HUES64 (cell line): ENCODE measurements at regions not wholly inside any gene's neighbourhood (a gene's known extent, or its start where the extent isn't known, plus 50 kb on each side); places are given as distances from the start of the nearest gene placed in this dataset.

Experiments
- H3K27ac ChIP-seq: 2 replicates; pipeline ENCODE4 v1.7.0; 2013; ENCODE audit warnings: low read depth, low read length, inconsistent platforms
- H3K27me3 ChIP-seq: 2 replicates; pipeline ENCODE4 v1.6.1; 2013; ENCODE audit warnings: mild to moderate bottlenecking, low read length; ENCODE audit not compliant: insufficient read depth
- H3K36me3 ChIP-seq: 2 replicates; pipeline ENCODE4 v1.6.1; 2013; ENCODE audit warnings: mild to moderate bottlenecking, low read length; ENCODE audit not compliant: insufficient read depth
- H3K4me1 ChIP-seq: 2 replicates; pipeline ENCODE4 v1.6.1; 2013; ENCODE audit warnings: mild to moderate bottlenecking, low read length, moderate library complexity; ENCODE audit not compliant: insufficient read depth
- H3K4me3 ChIP-seq: 2 replicates; pipeline ENCODE4 v1.5.1; 2013; ENCODE audit warnings: mild to moderate bottlenecking, low read length, moderate library complexity
- H3K9ac ChIP-seq: 2 replicates; pipeline ENCODE4 v1.6.1; 2013; ENCODE audit warnings: mild to moderate bottlenecking, low read depth, low read length
- H3K9me3 ChIP-seq: 2 replicates; pipeline ENCODE4 v1.6.1; 2013; ENCODE audit warnings: low read depth, low read length; ENCODE audit not compliant: insufficient read depth
- WGBS: fragments of 150-250, 120-280 bp; methylation state at CpG from one replicate; pipeline ENCODE4 v1.1.7; 2013; ENCODE audit warnings: missing lambda C conversion rate; 5-methylcytosine and 5-hydroxymethylcytosine counted together

DNA sequence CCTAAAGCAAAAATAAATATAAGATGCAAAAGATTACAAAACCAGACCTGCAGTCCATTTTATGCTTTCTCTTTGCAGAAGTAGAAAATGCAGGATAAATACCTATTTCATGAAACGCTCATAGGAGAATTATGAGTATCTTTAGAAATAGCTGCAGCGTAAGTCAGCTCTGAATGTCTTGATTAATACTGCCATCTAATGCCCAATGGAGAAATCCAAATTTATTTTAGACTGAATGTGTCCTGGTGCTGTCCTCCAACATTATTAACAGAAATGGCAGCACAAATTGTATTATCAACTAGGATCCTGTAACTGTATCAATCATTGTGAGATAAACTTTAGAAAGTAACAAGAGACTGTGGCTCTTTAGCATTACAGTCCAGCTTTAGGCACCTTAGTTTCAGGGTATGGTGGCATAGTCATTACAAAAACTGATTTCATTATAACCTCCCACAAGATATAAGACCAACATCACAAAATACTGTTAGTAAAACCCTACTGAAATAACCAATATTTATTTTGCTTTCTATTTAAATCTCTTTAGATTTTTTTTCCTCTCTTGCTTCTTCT is 162.1 kb upstream of the MIR17HG start:
- no peaks in the 10 kb centered on the region for H3K9me3 ChIP-seq
- no peak overlapping the region for H3K9ac ChIP-seq
- H3K36me3 ChIP-seq, result no peaks in the 10 kb centered on the region
- no peaks in the 10 kb centered on the region for H3K27me3 ChIP-seq
- no peak overlapping the region for H3K27ac ChIP-seq
- H3K4me1 ChIP-seq, result no peaks in the 10 kb centered on the region
- no peak overlapping the region for H3K4me3 ChIP-seq
- whole genome bisulfite sequencing, result 86% methylated on average over 2 of the region's 2 CpGs

- Histone ChIP-seq H3K9me3 (no peaks in the 10 kb centered on the region), H3K9ac (no peak overlapping the region), H3K27me3 (no peaks in the 10 kb centered on the region), H3K36me3 (no peaks in the 10 kb centered on the region), H3K4me3 (no peak overlapping the region), H3K27ac (no peak overlapping the region), H3K4me1 (no peaks in the 10 kb centered on the region)
Measured at GRCh38 chr13:91187522-91187921, 160.0 kb upstream of the MIR17HG start.

- WGBS, result 98% methylated on average over 2 of the region's 3 CpGs
- Histone ChIP-seq H3K27ac (no peak overlapping the region), H3K9me3 (no peaks in the 10 kb centered on the region), H3K36me3 (no peaks in the 10 kb centered on the region), H3K4me1 (no peaks in the 10 kb centered on the region), H3K27me3 (no peaks in the 10 kb centered on the region), H3K9ac (no peak overlapping the region), H3K4me3 (no peak overlapping the region)
Measured at GRCh38 chr13:91189506-91189905, 158.0 kb upstream of the MIR17HG start.

- Histone ChIP-seq H3K27me3 (no peaks in the 10 kb centered on the region), H3K9ac (no peak overlapping the region), H3K36me3 (no peaks in the 10 kb centered on the region), H3K4me1 (no peaks in the 10 kb centered on the region), H3K27ac (no peak overlapping the region), H3K4me3 (no peak overlapping the region), H3K9me3 (no peaks in the 10 kb centered on the region)
- WGBS, result 92% methylated on average over 2 of the region's 2 CpGs
Measured at GRCh38 chr13:91193358-91193757, 154.1 kb upstream of the MIR17HG start.

DNA sequence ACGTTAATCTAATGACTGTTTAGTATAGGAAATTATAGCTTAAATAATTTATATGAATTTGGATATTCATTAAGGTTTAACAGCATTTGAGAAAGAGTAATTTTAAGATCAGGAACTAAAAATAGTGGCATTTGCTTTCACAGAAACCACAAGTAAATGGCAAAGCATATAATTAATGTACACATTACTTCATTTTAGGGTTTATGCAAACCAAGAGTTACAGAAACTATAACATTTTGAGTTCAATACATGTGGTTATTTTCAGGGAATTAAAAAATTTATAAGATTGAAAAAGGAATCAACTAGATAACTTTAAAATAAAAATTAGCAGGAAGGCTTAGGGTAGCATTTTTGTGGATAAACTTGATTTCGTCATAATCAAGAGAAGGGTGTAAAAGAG is 151.7 kb upstream of the MIR17HG start:
- Histone ChIP-seq H3K9ac (no peak overlapping the region), H3K4me1 (no peaks in the 10 kb centered on the region), H3K36me3 (no peaks in the 10 kb centered on the region), H3K27ac (no peak overlapping the region), H3K27me3 (no peaks in the 10 kb centered on the region), H3K9me3 (no peaks in the 10 kb centered on the region), H3K4me3 (no peak overlapping the region)
- 94% methylated on average over 2 of the region's 2 CpGs for WGBS

- WGBS, result 85% methylated on average over 4 of the region's 4 CpGs
- no peaks in the 10 kb centered on the region for H3K36me3 ChIP-seq
- no peaks in the 10 kb centered on the region for H3K9me3 ChIP-seq
- H3K4me1 ChIP-seq, result no peaks in the 10 kb centered on the region
- no peak overlapping the region for H3K4me3 ChIP-seq
- H3K27me3 ChIP-seq, result no peaks in the 10 kb centered on the region
- H3K27ac ChIP-seq, result no peak overlapping the region
- no peak overlapping the region for H3K9ac ChIP-seq
Measured at GRCh38 chr13:91196958-91197357, 150.5 kb upstream of the MIR17HG start.

DNA sequence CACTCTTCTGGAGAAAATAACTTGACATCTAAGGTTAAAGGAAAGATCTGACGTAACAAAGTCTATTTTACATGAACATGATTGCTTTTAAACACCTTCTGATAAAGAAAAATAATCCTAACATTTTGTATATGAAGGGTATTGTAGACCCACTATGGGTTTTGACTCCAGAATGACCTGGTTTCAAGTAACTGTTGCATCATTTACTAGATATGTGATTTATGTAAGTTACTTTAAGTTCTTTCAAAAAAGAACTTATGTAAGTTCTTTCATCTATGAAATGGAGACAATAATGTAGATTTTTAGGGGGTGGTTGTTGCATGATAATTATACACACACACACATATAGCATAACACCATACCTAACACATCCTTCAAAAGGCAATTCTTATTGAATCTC is 147.6 kb upstream of the MIR17HG start:
- Histone ChIP-seq H3K4me3 (no peak overlapping the region), H3K27ac (no peak overlapping the region), H3K9me3 (no peaks in the 10 kb centered on the region), H3K36me3 (no peaks in the 10 kb centered on the region), H3K4me1 (peaks cover 17% of the 10 kb centered on the region), H3K27me3 (no peaks in the 10 kb centered on the region), H3K9ac (no peak overlapping the region)
- WGBS, result no CpG with 5 or more reads among the region's 1 CpG

GRCh38 chr13:91200486-91200885 is 147.0 kb upstream of the MIR17HG start:
- H3K9me3 ChIP-seq, result no peaks in the 10 kb centered on the region
- no peak overlapping the region for H3K27ac ChIP-seq
- H3K27me3 ChIP-seq, result no peaks in the 10 kb centered on the region
- WGBS, result 89% methylated on average over 3 of the region's 3 CpGs
- H3K9ac ChIP-seq, result no peak overlapping the region
- H3K36me3 ChIP-seq, result no peaks in the 10 kb centered on the region
- H3K4me3 ChIP-seq, result no peak overlapping the region
- peaks cover 17% of the 10 kb centered on the region for H3K4me1 ChIP-seq

DNA sequence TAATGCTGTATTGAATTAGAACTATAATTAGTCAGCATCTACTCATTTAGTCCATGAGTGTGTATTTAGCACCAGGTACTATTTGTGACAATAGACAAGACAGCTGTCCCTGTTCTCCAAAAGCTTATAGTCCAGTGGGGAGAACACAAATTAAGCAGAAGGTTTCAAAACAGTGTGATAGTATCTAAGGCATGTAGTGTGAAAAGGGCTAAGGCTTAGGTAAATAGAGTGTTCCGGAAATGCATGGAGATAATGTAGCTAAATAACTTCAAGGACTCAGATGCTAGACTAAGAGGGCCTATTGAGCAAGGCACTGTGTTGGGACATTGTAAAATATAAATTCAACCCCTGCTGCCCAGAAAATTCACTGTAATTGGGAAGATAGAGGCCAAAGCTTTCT is 144.1 kb upstream of the MIR17HG start:
- WGBS, result 80% methylated on average over 1 of the region's 1 CpG

GRCh38 chr13:91207261-91207660 is 140.2 kb upstream of the MIR17HG start:
- Histone ChIP-seq H3K9me3 (peaks cover 4% of the 10 kb centered on the region; the same call in 1 of the 2 replicates), H3K36me3 (no peaks in the 10 kb centered on the region), H3K4me1 (peaks cover 21% of the 10 kb centered on the region), H3K9ac (no peak overlapping the region), H3K4me3 (no peak overlapping the region), H3K27me3 (no peaks in the 10 kb centered on the region), H3K27ac (no peak overlapping the region)
- WGBS, result 64% methylated on average over 4 of the region's 4 CpGs

More for the DNA sequence above, 144.1 kb upstream of the MIR17HG start:
- Histone ChIP-seq H3K4me3 (no peak overlapping the region), H3K36me3 (no peaks in the 10 kb centered on the region), H3K27me3 (no peaks in the 10 kb centered on the region), H3K27ac (no peak overlapping the region), H3K9me3 (no peaks in the 10 kb centered on the region), H3K9ac (no peak overlapping the region), H3K4me1 (peaks cover 17% of the 10 kb centered on the region)

DNA sequence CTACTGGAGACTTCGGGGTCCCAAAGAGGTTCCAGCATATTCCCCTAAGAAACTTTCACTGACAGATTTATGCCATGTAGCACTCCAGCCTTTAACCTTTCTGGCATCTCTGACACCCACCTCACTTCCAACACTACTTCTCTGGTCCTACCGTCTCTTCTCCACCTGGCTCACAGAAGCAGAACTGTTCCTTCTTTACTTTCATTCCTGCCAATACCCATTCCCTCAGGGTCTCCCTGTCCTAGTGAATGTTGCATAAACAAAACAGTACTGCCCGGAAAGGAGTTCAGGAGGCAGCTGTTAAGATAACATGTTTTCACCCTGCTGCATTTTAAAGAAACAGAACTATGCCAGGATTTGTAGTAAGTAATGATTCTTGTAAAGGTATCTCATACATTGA is 136.0 kb upstream of the MIR17HG start:
- H3K9ac ChIP-seq, result no peak overlapping the region
- peaks cover 33% of the 10 kb centered on the region for H3K4me1 ChIP-seq
- H3K4me3 ChIP-seq, result no peak overlapping the region
- no peak overlapping the region for H3K27ac ChIP-seq
- peaks cover 29% of the 10 kb centered on the region for H3K27me3 ChIP-seq
- H3K36me3 ChIP-seq, result no peaks in the 10 kb centered on the region
- WGBS, result 83% methylated on average over 3 of the region's 3 CpGs
- peaks cover 4% of the 10 kb centered on the region; the same call in 1 of the 2 replicates for H3K9me3 ChIP-seq

- WGBS, result 62% methylated on average over 4 of the region's 5 CpGs
- Histone ChIP-seq H3K4me1 (peaks cover 37% of the 10 kb centered on the region), H3K27ac (no peak overlapping the region), H3K36me3 (no peaks in the 10 kb centered on the region), H3K9me3 (peaks cover 4% of the 10 kb centered on the region; the same call in 1 of the 2 replicates), H3K9ac (no peak overlapping the region), H3K27me3 (peaks cover 36% of the 10 kb centered on the region), H3K4me3 (no peak overlapping the region)
Measured at GRCh38 chr13:91212231-91212630, 135.3 kb upstream of the MIR17HG start.
